ENCODE measurements at regions not wholly inside any gene's neighbourhood (a gene's known extent, or its start where the extent isn't known, plus 50 kb on each side); places are given as distances from the start of the nearest gene placed in this dataset.
A peak's percentile ranks its signal among the peaks of the same experiment; 100 is the strongest.

DNA sequence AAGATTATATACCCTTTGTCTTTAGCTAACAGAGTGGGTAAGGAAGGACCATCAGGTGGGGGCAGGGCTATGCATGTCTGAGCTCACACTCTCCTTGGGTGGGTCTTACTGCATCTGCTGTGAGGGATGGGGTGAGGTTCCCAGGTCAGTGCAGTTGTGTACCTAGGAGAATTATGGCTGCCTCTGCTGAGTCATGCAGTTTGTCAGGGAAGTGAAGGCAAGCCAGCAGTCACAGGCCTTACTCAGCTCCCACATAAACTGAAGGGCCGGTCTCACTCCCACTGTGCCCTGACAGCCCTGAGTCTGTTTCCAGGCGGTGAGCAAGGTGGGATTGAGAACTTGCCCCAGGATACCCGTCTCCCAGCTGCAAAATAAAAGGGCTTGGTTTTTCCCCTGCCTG lies 328.6 kb downstream of the MAP2K6 start:
- H3K9me3 ChIP-seq, result no peaks in the 10 kb centered on the region
- no peaks in the 10 kb centered on the region for H3K36me3 ChIP-seq
- no CpG with 5 or more reads among the region's 3 CpGs for WGBS
- no peak overlapping the region for H3K27ac ChIP-seq
- no peaks in the 10 kb centered on the region for H3K4me1 ChIP-seq
- no peak for DNase-seq (ENCODE audit: low spot score in 2 of 2)
- TF ChIP-seq CTCF (IDR thresholded peaks at IDR 0.05), result no peak
- TF ChIP-seq POLR2AphosphoS5 (IDR thresholded peaks at IDR 0.05), result no peak
- TF ChIP-seq POLR2A (IDR thresholded peaks at IDR 0.05), result no peak
- no peak for TF ChIP-seq EP300 (IDR thresholded peaks at IDR 0.05)
- H3K27me3 ChIP-seq, result no peaks in the 10 kb centered on the region
- no peak overlapping the region for H3K4me3 ChIP-seq

GRCh38 chr17:69744512-69745070 lies 330.1 kb downstream of the MAP2K6 start:
- Histone ChIP-seq H3K36me3 (no peaks in the 10 kb centered on the region), H3K4me3 (no peak overlapping the region), H3K27ac (no peak overlapping the region), H3K27me3 (no peaks in the 10 kb centered on the region), H3K9me3 (no peaks in the 10 kb centered on the region), H3K4me1 (no peaks in the 10 kb centered on the region)
- DNase-seq (ENCODE audit: low spot score in 2 of 2), result no peak
- TF ChIP-seq POLR2A (IDR thresholded peaks at IDR 0.05) (no peak), CTCF (IDR thresholded peaks at IDR 0.05) (no peak), POLR2AphosphoS5 (IDR thresholded peaks at IDR 0.05) (no peak), EP300 (IDR thresholded peaks at IDR 0.05) (no peak)
- WGBS, result 58% methylated on average over 5 of the region's 5 CpGs

DNA sequence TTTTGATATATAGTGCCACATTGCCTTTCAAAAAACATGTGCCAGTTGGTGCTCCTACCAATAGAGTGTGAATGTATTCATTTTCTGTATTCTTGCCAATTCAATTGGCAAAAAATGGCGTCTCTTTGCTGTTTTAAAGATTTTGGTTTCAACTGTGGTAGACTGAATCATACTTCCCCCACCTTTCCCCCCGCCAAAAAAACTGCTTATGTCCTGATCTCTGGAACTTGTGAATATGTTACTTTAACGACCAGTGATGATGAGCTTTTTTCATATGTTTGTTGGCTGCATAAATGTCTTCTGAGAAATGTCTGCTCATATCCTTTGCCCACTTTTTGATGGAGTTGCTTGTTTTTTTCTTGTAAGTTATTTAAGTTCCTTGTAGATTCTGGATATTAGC lies 325.1 kb upstream of the KCNJ16 start:
- Histone ChIP-seq H3K9me3 (no peaks in the 10 kb centered on the region), H3K27ac (no peak overlapping the region), H3K36me3 (no peaks in the 10 kb centered on the region), H3K27me3 (no peaks in the 10 kb centered on the region), H3K4me1 (no peaks in the 10 kb centered on the region), H3K4me3 (no peak overlapping the region)
- TF ChIP-seq POLR2AphosphoS5 (IDR thresholded peaks at IDR 0.05), result no peak
- TF ChIP-seq POLR2A (IDR thresholded peaks at IDR 0.05), result no peak
- TF ChIP-seq EP300 (IDR thresholded peaks at IDR 0.05), result no peak
- TF ChIP-seq CTCF (IDR thresholded peaks at IDR 0.05), result no peak
- DNase-seq (ENCODE audit: low spot score in 2 of 2), result no peak
- WGBS, result 84% methylated on average over 3 of the region's 3 CpGs

GRCh38 chr17:69757688-69758430 lies 317.2 kb upstream of the KCNJ16 start:
- WGBS, result 57% methylated on average over 7 of the region's 7 CpGs
- Histone ChIP-seq H3K27ac (peak overlapping the region; percentile 35), H3K9me3 (no peaks in the 10 kb centered on the region), H3K4me3 (no peak overlapping the region), H3K27me3 (no peaks in the 10 kb centered on the region), H3K4me1 (peaks cover 12% of the 10 kb centered on the region), H3K36me3 (no peaks in the 10 kb centered on the region)
- TF ChIP-seq POLR2AphosphoS5 (IDR thresholded peaks at IDR 0.05) (peak in 1 of 3 donors; percentile 51), EP300 (IDR thresholded peaks at IDR 0.05) (no peak), POLR2A (IDR thresholded peaks at IDR 0.05) (no peak), CTCF (IDR thresholded peaks at IDR 0.05) (no peak)
- DNase-seq (ENCODE audit: low spot score in 2 of 2), result no peak

DNA sequence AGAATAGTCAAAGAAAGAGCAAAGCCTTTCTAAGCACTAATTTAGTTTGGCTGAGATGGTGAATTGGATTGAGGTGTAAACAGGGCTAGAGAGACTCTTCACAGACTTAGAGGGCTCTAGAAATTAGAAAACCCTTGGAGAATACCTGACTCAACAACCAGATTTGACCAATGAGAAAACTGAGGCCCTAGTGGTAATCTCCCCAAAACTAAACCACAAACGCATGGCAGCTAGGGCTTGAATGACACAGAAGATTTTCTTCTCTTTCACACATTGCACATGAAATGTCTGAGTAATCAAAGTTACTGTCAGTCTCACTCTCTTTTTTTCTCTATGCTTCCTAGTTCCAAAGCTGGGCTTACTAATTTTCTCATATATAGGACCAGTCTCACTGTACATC lies 314.5 kb upstream of the KCNJ16 start:
- no peak overlapping the region for H3K27ac ChIP-seq
- H3K4me3 ChIP-seq, result no peak overlapping the region
- no peaks in the 10 kb centered on the region for H3K36me3 ChIP-seq
- peaks cover 20% of the 10 kb centered on the region for H3K4me1 ChIP-seq
- no peaks in the 10 kb centered on the region for H3K27me3 ChIP-seq
- no peak for TF ChIP-seq POLR2A (IDR thresholded peaks at IDR 0.05)
- TF ChIP-seq EP300 (IDR thresholded peaks at IDR 0.05), result no peak
- TF ChIP-seq CTCF (IDR thresholded peaks at IDR 0.05), result no peak
- DNase-seq (ENCODE audit: low spot score in 2 of 2), result no peak
- 90% methylated on average over 1 of the region's 1 CpG for WGBS
- H3K9me3 ChIP-seq, result no peaks in the 10 kb centered on the region

All from suprapubic skin (tissue), 4 donors.